ENCODE measurements at regions not wholly inside any gene's neighbourhood (a gene's known extent, or its start where the extent isn't known, plus 50 kb on each side); places are given as distances from the start of the nearest gene placed in this dataset.

DNA sequence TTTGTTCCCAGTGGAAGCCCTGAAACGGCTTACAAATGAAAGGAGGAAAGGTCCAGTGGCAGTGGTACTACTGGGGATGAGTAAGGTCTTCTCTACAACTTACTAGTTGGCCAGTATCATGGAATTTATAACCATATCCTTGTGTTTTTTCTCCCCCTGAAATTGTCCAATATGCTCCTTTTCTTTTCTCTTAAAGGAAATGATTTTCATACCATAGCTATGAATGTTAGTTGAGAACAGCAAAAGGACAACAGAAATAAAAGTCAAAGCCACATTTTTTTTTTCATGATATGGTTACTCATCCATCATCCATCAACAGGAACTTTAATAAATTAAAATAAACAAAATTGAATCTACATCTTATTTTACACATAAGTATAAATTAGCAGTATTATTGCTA lies 450.4 kb downstream of the MFSD1 start:
- TF ChIP-seq POLR2AphosphoS5 (IDR thresholded peaks at IDR 0.05; ENCODE audit: low read depth, low read length) (no peak), POLR2A (IDR thresholded peaks at IDR 0.05; ENCODE audit: borderline replicate concordance, extremely low read depth, insufficient read depth, insufficient read length) (no peak), JUND (IDR thresholded peaks at IDR 0.05) (no peak), EZH2 (IDR thresholded peaks at IDR 0.05) (no peak), CEBPB (IDR thresholded peaks at IDR 0.05; ENCODE audit: low read depth) (no peak), ZFX (IDR thresholded peaks at IDR 0.05) (no peak), ELF1 (IDR thresholded peaks at IDR 0.05; ENCODE audit: borderline replicate concordance, low read depth) (no peak), TCF7L2 (IDR thresholded peaks at IDR 0.05; ENCODE audit: borderline replicate concordance, extremely low read depth, insufficient read depth, insufficient read length) (no peak)
- TF ChIP-seq, protein P1, sequence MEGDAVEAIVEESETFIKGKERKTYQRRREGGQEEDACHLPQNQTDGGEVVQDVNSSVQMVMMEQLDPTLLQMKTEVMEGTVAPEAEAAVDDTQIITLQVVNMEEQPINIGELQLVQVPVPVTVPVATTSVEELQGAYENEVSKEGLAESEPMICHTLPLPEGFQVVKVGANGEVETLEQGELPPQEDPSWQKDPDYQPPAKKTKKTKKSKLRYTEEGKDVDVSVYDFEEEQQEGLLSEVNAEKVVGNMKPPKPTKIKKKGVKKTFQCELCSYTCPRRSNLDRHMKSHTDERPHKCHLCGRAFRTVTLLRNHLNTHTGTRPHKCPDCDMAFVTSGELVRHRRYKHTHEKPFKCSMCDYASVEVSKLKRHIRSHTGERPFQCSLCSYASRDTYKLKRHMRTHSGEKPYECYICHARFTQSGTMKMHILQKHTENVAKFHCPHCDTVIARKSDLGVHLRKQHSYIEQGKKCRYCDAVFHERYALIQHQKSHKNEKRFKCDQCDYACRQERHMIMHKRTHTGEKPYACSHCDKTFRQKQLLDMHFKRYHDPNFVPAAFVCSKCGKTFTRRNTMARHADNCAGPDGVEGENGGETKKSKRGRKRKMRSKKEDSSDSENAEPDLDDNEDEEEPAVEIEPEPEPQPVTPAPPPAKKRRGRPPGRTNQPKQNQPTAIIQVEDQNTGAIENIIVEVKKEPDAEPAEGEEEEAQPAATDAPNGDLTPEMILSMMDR (IDR thresholded peaks at IDR 0.05 in 2 of 3, conservative IDR thresholded peaks at IDR 0.05 in 1 of 3; ENCODE audit: borderline replicate concordance in 1 of 3, insufficient read depth in 1 of 3, low read depth in 2 of 3, low read length in 2 of 3): no peak
- TF ChIP-seq, protein P2, sequence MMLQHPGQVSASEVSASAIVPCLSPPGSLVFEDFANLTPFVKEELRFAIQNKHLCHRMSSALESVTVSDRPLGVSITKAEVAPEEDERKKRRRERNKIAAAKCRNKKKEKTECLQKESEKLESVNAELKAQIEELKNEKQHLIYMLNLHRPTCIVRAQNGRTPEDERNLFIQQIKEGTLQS (IDR thresholded peaks at IDR 0.05): no peak
- TF ChIP-seq, protein P3, sequence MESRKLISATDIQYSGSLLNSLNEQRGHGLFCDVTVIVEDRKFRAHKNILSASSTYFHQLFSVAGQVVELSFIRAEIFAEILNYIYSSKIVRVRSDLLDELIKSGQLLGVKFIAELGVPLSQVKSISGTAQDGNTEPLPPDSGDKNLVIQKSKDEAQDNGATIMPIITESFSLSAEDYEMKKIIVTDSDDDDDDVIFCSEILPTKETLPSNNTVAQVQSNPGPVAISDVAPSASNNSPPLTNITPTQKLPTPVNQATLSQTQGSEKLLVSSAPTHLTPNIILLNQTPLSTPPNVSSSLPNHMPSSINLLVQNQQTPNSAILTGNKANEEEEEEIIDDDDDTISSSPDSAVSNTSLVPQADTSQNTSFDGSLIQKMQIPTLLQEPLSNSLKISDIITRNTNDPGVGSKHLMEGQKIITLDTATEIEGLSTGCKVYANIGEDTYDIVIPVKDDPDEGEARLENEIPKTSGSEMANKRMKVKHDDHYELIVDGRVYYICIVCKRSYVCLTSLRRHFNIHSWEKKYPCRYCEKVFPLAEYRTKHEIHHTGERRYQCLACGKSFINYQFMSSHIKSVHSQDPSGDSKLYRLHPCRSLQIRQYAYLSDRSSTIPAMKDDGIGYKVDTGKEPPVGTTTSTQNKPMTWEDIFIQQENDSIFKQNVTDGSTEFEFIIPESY (IDR thresholded peaks at IDR 0.05; ENCODE audit: extremely low read depth, insufficient replicate concordance, low read length): no peak
- TF ChIP-seq, protein P4, sequence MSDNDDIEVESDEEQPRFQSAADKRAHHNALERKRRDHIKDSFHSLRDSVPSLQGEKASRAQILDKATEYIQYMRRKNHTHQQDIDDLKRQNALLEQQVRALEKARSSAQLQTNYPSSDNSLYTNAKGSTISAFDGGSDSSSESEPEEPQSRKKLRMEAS (IDR thresholded peaks at IDR 0.05): no peak

All from HCT116 (cell line).